ENCODE measurements at regions not wholly inside any gene's neighbourhood (a gene's known extent, or its start where the extent isn't known, plus 50 kb on each side); places are given as distances from the start of the nearest gene placed in this dataset.

- H3K27me3 ChIP-seq = no peaks in the 10 kb centered on the region
- H3K27ac ChIP-seq = no peak overlapping the region
- DNase-seq (no peak), FAIRE-seq (no peak), ATAC-seq (no peak)
- intact Hi-C loops (cut with DNase I) = no loop called here
- no peak overlapping the region for H3K4me3 ChIP-seq
- no peak for TF ChIP-seq CTCF (IDR thresholded peaks at IDR 0.05)
- no peaks in the 10 kb centered on the region for H3K36me3 ChIP-seq
- WGBS, 2 donors = 41 to 44% methylated on average over 2 of the region's 2 CpGs
- no peaks in the 10 kb centered on the region for H3K9me3 ChIP-seq
- no peaks in the 10 kb centered on the region for H3K4me1 ChIP-seq
Observed at GRCh38 chr2:8370258-8370802, 311.5 kb upstream of the ID2 start.

GRCh38 chr2:8371653-8372052, 310.2 kb upstream of the ID2 start:
- no peak for ATAC-seq
- no peak for DNase-seq
- H3K4me3 ChIP-seq = no peak overlapping the region
- 39% methylated on average over 4 of the region's 4 CpGs for WGBS, 2 donors
- intact Hi-C loops (cut with DNase I) = no loop called here
- TF ChIP-seq CTCF (IDR thresholded peaks at IDR 0.05) = no peak
- no peaks in the 10 kb centered on the region for H3K4me1 ChIP-seq
- no peak overlapping the region for H3K27ac ChIP-seq
- H3K27me3 ChIP-seq = no peaks in the 10 kb centered on the region
- no peaks in the 10 kb centered on the region for H3K9me3 ChIP-seq
- no peaks in the 10 kb centered on the region for H3K36me3 ChIP-seq
- no peak for FAIRE-seq

GRCh38 chr2:8374782-8375181, 307.1 kb upstream of the ID2 start:
- Histone ChIP-seq H3K27ac (no peak overlapping the region), H3K4me3 (no peak overlapping the region), H3K9me3 (no peaks in the 10 kb centered on the region), H3K27me3 (no peaks in the 10 kb centered on the region), H3K4me1 (no peaks in the 10 kb centered on the region), H3K36me3 (no peaks in the 10 kb centered on the region)
- ATAC-seq (no peak), FAIRE-seq (no peak), DNase-seq (no peak)
- WGBS, 2 donors = 89 to 95% methylated on average over 9 of the region's 9 CpGs
- intact Hi-C loops (cut with DNase I) = no loop called here
- no peak for TF ChIP-seq CTCF (IDR thresholded peaks at IDR 0.05)

- H3K36me3 ChIP-seq = no peaks in the 10 kb centered on the region
- no peaks in the 10 kb centered on the region for H3K9me3 ChIP-seq
- DNase-seq (no peak), ATAC-seq (no peak), FAIRE-seq (no peak)
- intact Hi-C loops (cut with DNase I) = no loop called here
- no peak for TF ChIP-seq CTCF (IDR thresholded peaks at IDR 0.05)
- H3K27ac ChIP-seq = no peak overlapping the region
- WGBS, 2 donors = 91 to 94% methylated on average over 11 of the region's 11 CpGs
- no peak overlapping the region for H3K4me3 ChIP-seq
- no peaks in the 10 kb centered on the region for H3K4me1 ChIP-seq
- no peaks in the 10 kb centered on the region for H3K27me3 ChIP-seq
Observed at GRCh38 chr2:8376603-8377410, 305.0 kb upstream of the ID2 start.
